DMS114 treated with DMSO at 0.1 percent for 48 hours (cell line): ENCODE measurements at regions not wholly inside any gene's neighbourhood (a gene's known extent, or its start where the extent isn't known, plus 50 kb on each side); places are given as distances from the start of the nearest gene placed in this dataset.
"Not testable (repeated sequence)": the region's sequence is repeated elsewhere in the genome, so short reads cannot be mapped to it uniquely, and the experiment has no call there.

Source experiments
- DNase-seq: peaks from one replicate; lab custom pipeline; 2025; ENCODE audit not compliant: unreplicated experiment; lab: John Stamatoyannopoulos, UW

DNA sequence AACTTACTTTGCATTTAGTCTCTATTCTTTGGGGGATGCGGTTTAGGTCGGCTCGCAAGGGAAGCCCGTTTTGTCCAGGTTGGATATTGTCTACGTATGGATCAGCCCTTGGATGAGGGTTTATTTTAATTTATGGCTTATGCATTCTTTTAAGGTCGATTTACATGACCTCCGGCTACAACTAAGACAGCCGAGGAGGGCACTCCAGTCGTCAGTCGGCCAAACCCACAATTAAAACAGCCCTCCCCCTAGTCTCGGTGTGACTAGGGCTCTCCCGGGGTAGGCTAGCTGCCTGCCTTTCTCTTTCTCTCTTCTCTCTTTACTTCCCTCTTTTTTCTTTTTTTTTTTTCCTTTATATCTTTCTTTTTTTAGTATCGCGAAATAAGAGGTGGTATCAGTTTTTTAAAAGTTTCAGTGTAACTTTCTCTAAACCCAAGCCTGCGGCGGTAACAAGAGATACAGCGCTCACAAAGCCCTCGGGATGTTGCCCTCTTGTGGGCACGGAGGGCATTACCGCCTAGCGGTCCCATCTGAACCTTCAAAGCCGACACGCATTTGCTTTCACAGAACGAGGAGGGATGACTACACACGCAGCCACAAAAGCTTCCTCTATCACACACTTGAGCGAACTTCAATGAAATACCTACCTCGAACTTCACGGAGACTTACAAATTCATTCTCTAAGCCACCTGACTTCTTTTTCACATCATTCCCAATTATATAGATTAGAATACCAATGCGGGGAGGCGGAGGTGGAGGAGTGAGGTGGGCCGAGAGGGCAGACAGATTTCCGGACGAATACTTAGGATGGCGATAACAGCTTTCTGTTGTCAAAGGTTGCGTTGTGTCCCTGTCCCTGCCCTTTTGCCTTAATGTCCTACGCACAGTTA is 132.3 kb upstream of the C11orf58 start:
- DNase-seq = peak; percentile 53

DNA sequence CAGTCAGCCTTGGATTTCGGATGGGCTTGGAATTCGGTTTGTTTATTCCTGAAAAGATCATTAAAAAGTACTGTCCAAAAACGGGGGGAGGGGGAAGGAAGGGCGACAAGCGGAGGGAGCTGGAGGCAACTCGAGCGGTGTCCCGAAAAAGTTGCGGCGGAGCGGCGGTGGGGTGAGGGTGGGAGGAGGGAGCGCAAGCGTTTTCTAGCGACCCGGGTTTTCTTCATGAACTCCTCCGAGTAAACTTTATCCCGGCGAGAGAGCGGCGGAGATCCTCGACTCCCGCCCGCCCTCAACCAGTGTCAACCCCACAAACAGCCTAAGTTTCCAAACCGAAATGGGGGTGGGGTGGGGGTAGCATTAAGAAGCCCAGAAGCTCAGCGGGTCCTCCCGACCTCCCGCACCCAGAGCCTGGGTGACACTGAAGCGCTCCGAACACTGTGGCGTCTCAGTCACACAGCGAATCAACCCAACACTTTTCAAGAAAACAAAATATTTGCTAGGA is 133.0 kb upstream of the C11orf58 start:
- no peak for DNase-seq

DNA sequence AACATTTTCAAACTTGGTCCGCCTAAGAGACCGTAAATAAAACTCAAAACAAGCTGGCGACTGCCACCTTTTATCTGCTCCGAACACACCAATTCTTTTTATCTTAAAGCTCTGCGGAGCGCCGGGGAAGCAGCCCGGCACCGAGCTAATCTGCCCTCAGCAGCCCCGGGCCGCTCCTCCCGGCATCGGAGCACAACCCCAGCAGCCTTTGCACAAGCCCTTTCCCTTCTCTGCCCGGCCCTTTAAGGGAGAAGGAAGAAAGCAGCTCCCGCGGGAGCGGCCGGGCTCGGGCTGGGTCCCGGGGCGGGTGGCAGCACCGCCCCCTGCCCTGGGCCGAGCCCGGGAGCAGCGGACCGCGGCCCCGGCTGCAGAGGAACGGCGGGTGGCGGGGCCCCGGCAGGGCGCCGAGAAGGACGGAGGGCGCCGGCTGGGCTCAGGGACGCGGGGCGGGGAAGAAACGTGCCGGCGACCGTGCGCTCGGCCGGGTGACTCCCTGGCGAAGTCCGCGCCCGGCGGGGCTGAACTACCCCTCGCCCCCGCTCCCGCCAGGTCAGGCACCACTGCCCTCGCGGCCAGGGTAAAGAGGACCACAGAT is 133.6 kb upstream of the C11orf58 start:
- DNase-seq = no peak

DNA sequence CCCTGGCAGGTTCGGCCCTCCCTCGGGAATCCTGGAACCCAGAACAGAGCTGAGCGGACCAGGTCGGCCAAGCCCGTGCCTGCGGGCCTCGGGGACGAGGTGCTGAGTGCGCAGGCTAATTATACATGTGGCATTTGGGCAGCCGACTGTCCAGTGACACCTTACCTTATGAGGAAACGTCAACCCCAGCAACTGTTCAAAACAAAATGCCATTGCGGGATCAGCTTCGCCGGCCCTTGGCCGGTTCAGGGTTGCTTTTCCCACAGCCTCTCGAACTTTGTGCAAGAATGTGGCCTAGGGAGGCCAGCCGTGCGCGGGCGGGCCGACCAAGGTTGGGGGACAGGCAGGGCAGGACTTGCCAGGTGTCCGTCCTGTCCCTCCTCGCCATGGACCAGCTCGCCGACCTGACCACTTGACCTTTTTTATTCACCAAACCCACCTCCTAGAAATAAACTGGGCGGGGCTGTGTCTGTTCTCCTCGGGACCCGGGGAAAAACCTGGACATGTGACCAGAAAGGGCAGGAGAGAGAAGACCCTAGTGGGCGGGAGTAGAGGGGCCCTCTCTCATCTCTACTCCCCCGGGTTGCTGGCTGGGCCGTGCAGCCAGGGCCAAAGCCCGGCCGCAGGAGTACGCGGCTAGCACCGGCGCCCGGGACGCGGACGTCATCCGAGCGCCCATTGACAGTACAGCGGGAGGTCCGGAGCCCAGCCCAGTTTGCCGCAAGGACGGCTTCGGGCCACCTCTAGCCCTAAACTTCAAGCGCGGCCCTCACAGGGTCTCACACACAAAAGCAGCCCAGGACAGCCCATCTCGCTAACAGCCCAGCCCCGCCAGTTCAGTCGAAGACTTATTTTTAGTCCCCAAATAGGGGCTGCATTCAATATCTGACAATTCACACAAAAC is 134.3 kb upstream of the C11orf58 start:
- no peak for DNase-seq

DNA sequence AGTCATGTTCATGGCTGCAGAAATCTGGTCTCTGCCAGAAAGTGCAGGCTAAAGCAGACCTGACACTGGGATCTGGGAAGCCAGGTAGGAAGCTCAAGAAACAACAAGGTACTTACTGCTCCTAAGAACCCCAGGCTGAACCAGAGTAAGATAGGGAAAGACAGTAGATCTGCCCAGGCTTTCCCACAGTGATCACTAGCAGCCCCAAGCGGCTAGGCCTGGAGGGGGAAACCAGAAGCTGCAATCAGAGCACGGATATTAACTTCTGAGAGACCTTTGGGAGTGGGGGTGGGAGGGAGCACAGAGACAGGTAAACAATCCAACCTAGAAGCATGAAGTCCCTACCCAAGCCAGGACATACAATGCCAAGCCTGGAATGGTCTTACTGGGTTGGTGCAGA is 135.2 kb upstream of the C11orf58 start:
- no peak for DNase-seq

DNA sequence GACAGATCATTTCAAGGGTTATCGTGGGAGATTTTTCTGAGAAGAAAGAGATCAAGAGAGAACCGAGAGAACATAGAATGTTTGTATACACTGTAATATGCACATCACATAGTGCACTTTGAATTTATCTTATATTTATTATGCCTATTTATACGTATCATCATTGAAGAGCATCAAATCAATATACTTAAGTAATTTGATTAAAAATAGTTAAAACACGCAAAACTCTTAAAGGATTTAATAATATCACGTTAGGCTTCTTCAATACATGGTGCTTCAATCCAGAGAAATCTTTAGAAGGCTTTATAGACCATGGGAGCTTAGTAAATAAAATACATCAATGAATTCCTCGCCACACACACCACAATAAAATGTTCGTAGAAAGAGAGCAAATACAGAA is 139.5 kb upstream of the C11orf58 start:
- DNase-seq = no peak

DNA sequence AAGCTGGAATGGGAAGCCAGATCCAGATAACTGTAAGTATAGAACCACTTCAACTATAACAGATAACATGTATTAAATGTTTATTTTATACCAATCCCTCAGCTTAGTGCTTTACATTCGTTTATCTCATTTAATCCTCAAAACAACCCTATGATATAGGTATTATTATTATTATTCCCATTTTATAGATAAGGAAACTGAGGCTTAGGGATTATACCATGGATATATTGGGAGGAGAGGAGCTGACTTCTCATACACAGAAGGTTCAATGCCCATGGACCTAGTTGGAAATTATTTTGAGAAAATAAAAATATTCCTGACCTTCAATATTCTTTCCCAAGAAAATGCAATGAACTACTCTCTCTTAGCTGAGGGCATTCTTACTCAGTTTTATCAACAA is 140.4 kb upstream of the C11orf58 start:
- no peak for DNase-seq

DNA sequence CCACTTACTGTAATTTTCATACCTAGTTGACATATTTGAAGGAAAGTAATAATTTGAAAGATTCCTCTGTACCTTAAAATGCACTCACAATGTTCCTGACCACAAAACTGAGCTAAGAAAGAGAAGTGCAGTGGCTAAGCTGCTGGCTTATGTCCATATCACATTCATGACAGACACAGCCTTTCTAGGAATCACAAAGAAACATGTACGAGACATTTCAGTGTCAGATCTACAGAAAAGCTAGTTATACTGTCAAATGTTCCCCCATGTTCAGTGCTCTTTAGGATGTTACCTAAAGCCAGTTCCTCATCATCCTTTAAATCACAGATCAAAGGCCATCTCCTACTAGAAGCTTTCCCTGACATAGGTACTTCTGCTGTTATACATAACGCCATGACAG is 142.2 kb upstream of the C11orf58 start:
- no peak for DNase-seq

DNA sequence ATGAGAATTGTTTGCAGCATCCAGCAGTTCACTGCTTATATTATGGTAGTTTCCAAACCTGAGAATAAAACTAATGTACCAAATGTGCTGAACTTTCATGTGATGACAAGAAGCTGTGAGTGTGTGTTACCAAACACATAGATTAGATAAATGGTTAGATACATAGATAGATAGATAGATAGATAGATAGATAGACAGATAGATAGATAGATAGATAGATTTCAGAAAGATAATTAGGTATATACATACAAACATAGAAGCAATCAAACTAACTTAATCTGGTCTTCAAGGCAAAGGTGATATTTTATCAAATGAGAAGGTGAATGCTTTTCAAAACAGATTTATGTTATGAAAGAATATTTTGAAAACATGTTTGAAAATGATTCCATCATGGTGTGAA is 147.3 kb upstream of the C11orf58 start:
- no peak for DNase-seq

DNA sequence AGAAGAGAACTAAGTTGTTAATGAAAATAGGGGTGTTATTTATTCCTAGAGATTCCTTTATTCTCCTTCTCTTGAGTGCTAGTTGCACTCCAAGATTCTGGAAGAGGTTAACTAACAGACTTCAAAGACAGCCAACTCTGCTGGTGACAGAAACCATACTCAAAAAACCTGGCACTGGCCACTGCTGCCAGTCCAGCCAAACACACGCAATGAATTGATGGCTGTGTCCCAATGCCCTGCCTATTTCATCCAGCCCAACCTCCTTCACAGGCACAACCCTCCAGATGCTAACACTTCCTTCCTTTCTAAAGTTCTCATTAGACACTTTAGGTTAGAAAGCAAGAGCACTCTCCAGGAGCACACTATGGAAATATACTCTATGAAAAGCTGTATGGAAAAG is 150.8 kb upstream of the C11orf58 start:
- no peak for DNase-seq

DNA sequence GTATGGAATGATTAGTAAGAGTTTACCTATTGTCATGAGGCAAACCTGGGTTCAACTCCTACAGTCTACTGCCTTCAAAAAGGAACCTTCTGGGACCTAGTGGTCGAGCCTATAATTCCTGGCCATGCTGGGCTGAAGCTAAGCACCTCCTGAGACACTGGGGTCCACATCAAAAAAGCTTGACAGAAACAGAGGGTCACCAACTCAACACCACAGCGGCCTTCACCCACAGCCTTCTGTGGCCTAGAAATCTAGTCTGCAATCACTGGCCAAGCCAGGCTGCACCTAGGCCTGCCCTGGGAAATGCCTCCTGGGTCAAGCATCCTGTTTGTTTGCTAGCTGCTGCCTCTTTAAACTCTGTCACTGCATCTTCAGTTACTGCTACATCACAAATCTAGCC is 153.9 kb upstream of the C11orf58 start:
- no peak for DNase-seq

DNA sequence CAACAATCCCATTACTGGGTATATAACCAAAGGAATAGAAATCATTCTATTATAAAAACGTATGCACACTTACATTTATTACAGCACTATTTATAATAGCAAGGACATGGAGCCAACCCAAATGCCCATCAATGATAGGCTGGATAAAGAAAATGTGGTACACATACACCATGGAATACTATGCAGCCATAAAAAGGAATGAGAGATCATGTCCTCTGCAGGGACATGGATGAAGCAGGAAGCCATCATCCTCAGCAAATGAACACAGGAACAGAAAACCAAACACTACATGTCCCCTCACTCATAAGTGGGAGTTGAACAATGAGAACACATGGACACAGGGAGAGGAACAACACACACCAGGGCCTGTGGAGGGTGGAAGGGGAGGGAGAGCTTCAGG is 157.4 kb upstream of the C11orf58 start:
- not testable (repeated sequence) for DNase-seq

DNA sequence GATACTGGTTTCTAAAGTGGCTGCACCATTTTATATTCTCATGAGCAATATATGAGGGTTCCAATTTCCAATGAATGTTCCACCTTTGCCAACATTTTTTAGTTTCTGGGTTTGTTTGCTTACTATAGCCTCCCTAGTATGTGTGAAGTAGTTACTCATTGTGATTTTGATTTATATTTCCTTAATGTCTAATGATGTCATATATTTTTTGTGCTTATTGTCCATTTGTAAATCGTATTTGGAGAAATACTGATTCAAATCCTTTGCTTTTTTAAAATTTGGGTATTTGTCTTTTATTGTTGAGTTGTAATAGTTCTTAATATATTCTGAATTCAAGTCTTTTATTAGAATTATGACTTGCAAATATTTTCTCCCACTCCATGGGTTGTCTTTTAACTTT is 161.0 kb upstream of the C11orf58 start:
- no peak for DNase-seq

DNA sequence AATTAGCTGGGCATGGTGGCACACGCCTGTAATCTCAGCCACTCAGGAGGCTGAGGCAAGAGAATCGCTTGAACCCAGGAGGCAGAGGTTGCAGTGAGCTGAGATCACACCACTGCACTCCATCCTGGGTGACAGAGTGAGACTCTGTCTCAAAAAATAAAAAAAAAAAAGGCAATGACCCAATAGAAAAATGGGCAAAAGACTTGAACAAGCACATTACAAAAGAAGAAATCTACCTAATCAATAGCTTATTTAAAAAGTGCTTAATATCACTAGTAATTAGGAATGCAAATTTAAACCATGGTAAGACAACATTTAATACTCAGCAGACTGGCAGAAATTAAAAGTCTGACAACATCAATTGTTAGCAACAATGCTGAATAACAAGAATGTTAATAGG is 163.6 kb upstream of the C11orf58 start:
- DNase-seq = not testable (repeated sequence)

DNA sequence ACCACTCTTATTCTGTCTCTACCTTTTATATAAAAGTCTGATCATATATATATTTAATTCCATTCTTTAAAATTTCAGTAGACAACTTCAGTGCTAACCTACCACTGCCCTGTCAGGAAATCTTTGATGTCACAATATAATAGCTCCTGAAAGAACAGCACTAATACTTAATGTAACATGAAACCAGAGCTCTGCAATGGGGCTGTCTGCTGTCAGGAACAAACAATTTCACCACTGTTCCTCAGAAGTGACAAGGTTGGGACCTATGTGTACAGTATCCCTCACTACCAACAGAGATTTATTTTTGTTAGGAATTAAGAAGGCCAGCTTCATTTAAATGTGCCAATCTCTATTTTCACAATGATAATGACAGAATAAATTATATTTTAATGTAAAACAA is 165.5 kb upstream of the C11orf58 start:
- no peak for DNase-seq

DNA sequence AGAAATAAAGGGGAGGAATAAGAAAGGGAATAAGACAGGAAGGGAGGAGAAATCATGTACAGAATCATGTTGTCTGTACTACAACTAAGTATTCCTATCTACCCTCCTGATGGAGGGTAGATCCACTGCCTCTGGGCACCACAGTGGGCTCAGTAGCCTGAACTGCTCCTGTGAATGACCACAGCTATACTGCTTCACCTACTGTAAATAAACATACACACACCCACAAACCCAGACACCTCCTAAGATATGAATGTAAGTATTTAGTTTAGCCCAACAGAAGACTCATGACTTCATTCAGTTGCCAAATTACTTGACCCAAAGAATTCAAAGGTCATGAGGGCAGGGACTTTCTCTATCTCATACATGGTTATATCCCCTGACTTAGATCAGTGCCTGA is 177.3 kb upstream of the C11orf58 start:
- no peak for DNase-seq

DNA sequence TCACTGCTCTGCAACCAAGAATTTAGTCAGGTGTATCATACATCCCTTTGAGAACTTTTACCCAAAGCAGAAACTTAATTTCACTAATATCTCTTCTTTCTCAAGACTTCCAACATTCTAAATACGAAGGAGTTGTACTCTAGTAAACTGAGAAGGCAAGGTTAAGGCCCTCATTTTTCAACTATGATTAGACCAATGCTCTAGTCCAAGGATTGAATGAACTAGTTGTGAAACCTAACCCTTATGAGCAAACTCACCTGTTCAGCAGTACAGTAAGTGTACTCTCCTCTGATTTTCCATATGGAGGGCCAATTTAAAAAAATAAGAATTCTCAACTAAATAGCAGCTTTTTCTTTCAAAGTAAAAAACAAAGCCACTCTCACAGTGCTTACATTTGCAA is 180.0 kb upstream of the C11orf58 start:
- DNase-seq = no peak

DNA sequence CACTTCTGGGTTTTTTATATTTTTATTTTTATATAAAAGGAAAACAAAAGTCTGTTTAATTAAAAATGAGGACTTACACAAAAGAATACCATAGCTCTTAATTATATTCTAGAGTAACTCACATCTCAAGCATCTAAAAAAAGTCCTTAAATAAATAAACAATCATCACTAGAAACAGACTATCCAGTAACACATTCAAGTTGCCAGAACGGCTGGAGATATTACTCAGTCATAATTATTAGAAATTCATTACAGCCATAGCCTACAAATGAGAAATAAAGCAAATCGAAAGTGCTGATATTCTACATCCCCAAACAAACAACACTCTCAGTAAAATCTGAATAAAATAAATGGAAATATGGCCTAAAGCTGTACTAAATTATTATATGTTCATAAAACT is 182.5 kb upstream of the C11orf58 start:
- no peak for DNase-seq

DNA sequence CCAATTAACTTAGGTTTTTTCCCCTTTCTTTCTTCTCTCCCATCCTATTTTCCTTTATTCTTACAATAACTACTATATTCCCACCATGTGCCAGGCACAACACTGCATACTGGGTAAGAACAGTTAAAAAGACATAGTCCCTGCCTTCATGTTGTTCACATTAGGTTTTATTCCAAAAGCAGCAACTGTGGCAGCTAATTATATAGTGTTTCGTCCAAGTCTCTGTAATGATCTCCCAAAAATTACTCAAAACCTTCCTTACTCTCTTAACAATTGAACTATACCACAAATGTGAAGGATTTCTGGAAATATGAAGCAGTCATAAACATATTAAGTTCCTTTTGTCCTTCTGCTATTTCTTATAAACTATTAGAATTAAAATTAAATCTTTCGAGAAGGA is 184.1 kb upstream of the C11orf58 start:
- no peak for DNase-seq

DNA sequence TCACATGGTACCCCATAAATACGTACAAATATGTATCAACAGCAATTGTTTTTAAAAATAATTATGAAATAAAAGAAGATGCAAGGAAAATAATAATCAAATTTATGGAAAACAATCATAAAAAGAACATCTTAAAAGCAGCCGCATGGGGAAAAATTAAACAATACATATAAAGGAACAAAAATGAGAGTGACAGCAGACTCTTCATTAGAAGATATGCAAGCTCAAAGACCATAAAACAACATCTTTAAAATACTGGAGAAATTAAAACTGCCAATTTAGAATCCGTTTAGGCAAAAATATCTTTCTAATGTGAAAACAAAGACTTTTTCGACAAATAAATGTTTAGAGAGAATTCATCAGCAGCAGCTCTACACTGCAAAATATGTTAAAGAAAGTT is 190.6 kb upstream of the C11orf58 start:
- no peak for DNase-seq

DNA sequence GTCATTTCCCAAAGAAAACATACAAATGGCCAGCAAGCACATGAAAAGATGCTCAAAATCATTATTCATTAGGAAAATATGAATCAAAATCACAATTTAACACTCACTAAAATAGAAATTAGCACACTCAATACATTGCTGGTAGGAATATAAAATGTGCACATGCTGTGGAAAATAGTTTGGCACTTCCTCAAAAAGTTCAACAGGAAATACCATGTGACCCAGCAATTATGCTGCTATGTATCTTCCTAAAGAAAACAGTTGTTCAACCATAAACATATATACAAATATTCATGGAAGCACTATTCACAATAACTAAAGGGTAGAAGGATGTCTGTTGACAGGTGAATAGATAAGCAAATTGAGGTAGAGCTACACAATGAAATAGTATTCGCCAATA is 187.3 kb upstream of the SOX6 start:
- no peak for DNase-seq

DNA sequence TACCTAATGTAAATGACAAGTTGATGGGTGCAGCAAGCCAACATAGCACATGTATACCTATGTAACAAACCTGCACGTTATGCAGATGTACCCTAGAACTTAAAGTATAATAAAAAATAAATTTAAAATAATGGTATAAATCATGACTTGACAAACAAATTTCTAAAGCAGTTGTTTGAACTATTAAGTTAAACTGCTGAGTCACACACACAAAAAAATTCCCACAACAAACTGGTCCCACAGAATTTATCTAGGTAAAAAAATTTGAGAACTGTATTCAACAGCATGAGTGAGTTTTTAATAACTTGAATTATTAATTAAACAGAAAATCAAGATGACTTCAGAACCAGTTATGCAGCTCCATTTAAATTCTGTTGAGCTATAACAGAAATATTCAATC is 186.0 kb upstream of the SOX6 start:
- DNase-seq = no peak
